ENCODE measurements at regions not wholly inside any gene's neighbourhood (a gene's known extent, or its start where the extent isn't known, plus 50 kb on each side); places are given as distances from the start of the nearest gene placed in this dataset.

DNA sequence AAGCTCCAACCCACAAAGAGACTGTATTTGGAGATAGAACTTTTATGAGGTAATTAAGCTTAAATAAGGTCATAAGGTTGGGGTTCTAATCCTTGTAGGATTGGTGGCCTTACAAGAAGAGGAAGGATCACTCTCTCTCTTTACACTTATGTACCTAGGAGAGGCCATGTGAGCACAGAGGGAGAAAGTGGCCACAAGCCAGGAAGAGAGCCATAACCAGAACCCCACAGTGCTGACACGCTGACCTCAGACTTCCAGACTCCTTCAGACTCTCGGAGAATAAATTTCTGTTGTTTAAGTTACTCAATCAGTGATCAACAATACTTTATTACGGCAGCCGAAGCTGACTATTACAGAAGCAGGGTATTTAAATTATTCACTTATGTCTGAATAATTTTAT is 430.5 kb upstream of the EPHA7 start:
- TF ChIP-seq TAF1 (IDR thresholded peaks at IDR 0.05; ENCODE audit: borderline replicate concordance, insufficient read depth, low read length) = no peak
- no peak for TF ChIP-seq POLR2AphosphoS5 (IDR thresholded peaks at IDR 0.05; ENCODE audit: low read depth, low read length)
- TF ChIP-seq, protein P1, sequence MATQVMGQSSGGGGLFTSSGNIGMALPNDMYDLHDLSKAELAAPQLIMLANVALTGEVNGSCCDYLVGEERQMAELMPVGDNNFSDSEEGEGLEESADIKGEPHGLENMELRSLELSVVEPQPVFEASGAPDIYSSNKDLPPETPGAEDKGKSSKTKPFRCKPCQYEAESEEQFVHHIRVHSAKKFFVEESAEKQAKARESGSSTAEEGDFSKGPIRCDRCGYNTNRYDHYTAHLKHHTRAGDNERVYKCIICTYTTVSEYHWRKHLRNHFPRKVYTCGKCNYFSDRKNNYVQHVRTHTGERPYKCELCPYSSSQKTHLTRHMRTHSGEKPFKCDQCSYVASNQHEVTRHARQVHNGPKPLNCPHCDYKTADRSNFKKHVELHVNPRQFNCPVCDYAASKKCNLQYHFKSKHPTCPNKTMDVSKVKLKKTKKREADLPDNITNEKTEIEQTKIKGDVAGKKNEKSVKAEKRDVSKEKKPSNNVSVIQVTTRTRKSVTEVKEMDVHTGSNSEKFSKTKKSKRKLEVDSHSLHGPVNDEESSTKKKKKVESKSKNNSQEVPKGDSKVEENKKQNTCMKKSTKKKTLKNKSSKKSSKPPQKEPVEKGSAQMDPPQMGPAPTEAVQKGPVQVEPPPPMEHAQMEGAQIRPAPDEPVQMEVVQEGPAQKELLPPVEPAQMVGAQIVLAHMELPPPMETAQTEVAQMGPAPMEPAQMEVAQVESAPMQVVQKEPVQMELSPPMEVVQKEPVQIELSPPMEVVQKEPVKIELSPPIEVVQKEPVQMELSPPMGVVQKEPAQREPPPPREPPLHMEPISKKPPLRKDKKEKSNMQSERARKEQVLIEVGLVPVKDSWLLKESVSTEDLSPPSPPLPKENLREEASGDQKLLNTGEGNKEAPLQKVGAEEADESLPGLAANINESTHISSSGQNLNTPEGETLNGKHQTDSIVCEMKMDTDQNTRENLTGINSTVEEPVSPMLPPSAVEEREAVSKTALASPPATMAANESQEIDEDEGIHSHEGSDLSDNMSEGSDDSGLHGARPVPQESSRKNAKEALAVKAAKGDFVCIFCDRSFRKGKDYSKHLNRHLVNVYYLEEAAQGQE (IDR thresholded peaks at IDR 0.05; ENCODE audit: insufficient read depth in 1 of 2, low read depth in 2 of 2, low read length in 2 of 2) = no peak

DNA sequence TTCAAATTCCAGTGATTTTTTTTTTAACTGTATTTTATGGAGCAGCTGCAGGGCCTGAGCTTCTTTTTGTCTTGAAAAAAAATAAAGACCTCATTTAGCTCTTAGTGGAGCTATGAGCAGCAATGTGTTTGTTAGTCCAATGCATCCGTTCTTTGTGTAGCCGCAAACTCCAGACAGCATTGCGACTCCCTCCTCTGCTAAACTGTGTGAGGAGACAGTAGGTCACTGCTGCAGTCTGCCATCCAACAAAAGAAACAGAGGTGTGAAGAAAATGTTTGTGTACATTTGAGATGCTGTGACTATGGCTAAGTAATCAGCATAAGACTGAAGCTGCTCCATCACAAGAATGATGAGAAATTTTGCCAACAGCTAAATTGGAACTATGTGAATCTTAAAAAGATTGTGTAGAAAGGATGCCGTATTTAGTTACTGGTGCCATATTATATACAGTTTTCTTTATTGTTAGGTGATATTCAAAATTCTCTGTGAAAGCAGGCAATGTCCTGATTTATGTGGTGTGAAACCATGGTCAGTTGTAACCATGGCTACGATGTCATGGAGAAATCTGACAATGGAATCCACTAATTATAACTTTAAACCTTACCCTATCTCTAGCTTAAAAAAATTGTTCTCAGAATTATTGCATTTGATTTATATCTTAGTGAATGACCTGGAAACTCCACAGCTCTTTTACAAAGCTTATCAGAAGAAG is 428.8 kb upstream of the EPHA7 start:
- no peak for TF ChIP-seq POLR2AphosphoS5 (IDR thresholded peaks at IDR 0.05; ENCODE audit: low read depth, low read length)

DNA sequence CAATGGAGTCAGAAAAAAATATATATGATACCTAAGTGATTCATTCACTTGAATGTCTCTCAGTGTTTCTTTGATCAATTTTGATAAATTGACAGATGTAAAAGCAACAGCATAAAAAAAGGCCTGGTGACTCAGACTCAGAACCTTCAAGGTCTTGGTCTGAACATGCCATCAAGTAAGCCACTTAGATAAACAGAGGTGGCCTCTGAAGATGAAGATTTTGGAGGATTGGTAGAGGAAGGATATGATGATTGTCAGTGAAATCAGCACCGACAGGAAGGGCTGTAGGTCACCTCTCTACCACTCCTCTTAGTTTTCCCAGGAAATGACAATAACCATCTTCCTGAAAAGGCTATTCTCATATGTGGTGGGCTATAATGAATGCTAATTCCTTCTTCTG is 422.8 kb upstream of the EPHA7 start:
- no peak for TF ChIP-seq SIN3A (IDR thresholded peaks at IDR 0.05; ENCODE audit: borderline replicate concordance, insufficient read depth, low read length)

DNA sequence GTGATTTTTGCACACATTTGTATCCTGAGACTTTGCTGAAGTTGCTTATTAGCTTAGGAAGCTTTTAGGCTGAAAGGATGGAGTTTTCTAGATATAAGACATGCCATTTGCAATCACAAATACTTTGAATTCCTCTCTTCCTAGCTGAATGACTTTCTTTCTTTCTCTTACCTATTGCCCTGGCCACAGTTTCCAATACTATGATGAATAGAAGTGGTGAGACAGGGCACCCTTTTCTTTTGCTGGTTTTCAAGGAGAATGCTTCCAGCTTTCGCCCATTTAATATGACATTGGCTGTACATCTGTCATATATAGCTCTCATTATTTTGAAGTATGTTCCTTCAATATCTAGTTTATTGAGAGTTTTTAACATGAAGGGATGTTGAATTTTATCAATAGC is 409.6 kb upstream of the EPHA7 start:
- TF ChIP-seq POLR2AphosphoS5 (IDR thresholded peaks at IDR 0.05; ENCODE audit: low read depth, low read length) = no peak
- TF ChIP-seq FOXP2 (optimal IDR thresholded peaks at IDR 0.05; ENCODE audit: borderline replicate concordance, extremely low read depth, extremely low read length, insufficient read depth) = no peak
- TF ChIP-seq TAF1 (IDR thresholded peaks at IDR 0.05; ENCODE audit: borderline replicate concordance, insufficient read depth, low read length) = no peak
- TF ChIP-seq SIN3A (IDR thresholded peaks at IDR 0.05; ENCODE audit: borderline replicate concordance, insufficient read depth, low read length) = no peak
- TF ChIP-seq, protein P1 (IDR thresholded peaks at IDR 0.05; ENCODE audit: insufficient read depth in 1 of 2, low read depth in 2 of 2, low read length in 2 of 2) = no peak

DNA sequence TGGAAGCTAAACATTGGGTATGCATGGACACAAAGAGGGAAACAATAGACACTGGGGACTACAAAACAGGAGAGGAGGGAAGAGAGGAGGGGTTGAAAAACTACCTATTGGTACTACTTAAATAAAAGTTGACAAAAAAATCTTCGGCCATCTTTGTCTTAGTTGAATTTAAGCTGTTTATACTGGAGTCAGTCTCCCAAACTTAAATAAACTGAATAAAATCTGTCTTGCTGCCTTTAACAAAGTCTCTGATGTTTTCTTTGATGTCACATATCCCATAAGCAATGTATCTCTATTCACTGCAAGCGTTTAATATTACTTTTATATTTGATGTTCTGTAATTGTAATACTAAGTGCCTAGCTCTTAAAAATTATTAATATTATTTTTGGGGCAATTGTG is 409.2 kb upstream of the EPHA7 start:
- no peak for TF ChIP-seq TAF1 (IDR thresholded peaks at IDR 0.05; ENCODE audit: borderline replicate concordance, insufficient read depth, low read length)
- TF ChIP-seq SIN3A (IDR thresholded peaks at IDR 0.05; ENCODE audit: borderline replicate concordance, insufficient read depth, low read length) = no peak
- TF ChIP-seq, protein P1 (IDR thresholded peaks at IDR 0.05; ENCODE audit: insufficient read depth in 1 of 2, low read depth in 2 of 2, low read length in 2 of 2) = no peak
- no peak for TF ChIP-seq FOXP2 (optimal IDR thresholded peaks at IDR 0.05; ENCODE audit: borderline replicate concordance, extremely low read depth, extremely low read length, insufficient read depth)
- no peak for TF ChIP-seq POLR2AphosphoS5 (IDR thresholded peaks at IDR 0.05; ENCODE audit: low read depth, low read length)

DNA sequence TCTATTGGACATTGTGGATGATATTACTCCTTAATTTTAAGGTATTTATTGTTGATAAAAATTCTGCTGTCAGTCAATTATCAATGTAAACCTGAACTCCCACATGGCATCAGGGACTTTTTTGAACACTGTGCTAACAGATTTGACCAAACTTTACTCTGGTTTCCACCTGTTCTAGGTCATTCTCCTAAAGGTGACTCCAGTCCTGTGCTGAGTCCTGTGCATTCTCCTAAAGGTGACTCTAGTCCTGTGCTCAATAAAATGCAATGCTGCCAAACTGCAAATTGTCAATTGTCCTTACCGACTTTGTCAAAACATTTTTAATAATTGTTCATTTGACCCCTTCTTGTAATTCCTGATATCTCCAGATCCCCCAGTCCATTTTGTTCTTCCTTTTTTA is 408.4 kb upstream of the EPHA7 start:
- TF ChIP-seq, protein P1 (IDR thresholded peaks at IDR 0.05; ENCODE audit: insufficient read depth in 1 of 2, low read depth in 2 of 2, low read length in 2 of 2) = no peak
- TF ChIP-seq TAF1 (IDR thresholded peaks at IDR 0.05; ENCODE audit: borderline replicate concordance, insufficient read depth, low read length) (no peak), SIN3A (IDR thresholded peaks at IDR 0.05; ENCODE audit: borderline replicate concordance, insufficient read depth, low read length) (no peak), POLR2AphosphoS5 (IDR thresholded peaks at IDR 0.05; ENCODE audit: low read depth, low read length) (no peak), FOXP2 (optimal IDR thresholded peaks at IDR 0.05; ENCODE audit: borderline replicate concordance, extremely low read depth, extremely low read length, insufficient read depth) (no peak)

Measured in PFSK-1 (cell line).